Fibroblast of skin of back (primary cell): ENCODE measurements at regions not wholly inside any gene's neighbourhood (a gene's known extent, or its start where the extent isn't known, plus 50 kb on each side); places are given as distances from the start of the nearest gene placed in this dataset.

ENCODE experiments used
- DNase-seq: peaks from one replicate; pipeline ENCODE4 v3.0.0-alpha.2; 2013

GRCh38 chr2:163822033-163822432, 86.2 kb upstream of the FIGN start:
- no peak for DNase-seq

GRCh38 chr2:163812926-163813520, 77.2 kb upstream of the FIGN start:
- no peak for DNase-seq

GRCh38 chr2:163808406-163808805, 72.6 kb upstream of the FIGN start:
- no peak for DNase-seq

- no peak for DNase-seq
These were observed 66.5 kb upstream of the FIGN start for GRCh38 chr2:163802284-163802683.

GRCh38 chr2:163801486-163801885, 65.7 kb upstream of the FIGN start:
- no peak for DNase-seq

- DNase-seq, result peak; percentile 34
These were observed 65.2 kb upstream of the FIGN start for GRCh38 chr2:163800951-163801381.

GRCh38 chr2:163799807-163800206, 64.0 kb upstream of the FIGN start:
- no peak for DNase-seq

- no peak for DNase-seq
These were observed 58.8 kb upstream of the FIGN start for GRCh38 chr2:163794635-163795034.
